ENCODE measurements at regions not wholly inside any gene's neighbourhood (a gene's known extent, or its start where the extent isn't known, plus 50 kb on each side); places are given as distances from the start of the nearest gene placed in this dataset.
"Not testable (repeated sequence)": the region's sequence is repeated elsewhere in the genome, so short reads cannot be mapped to it uniquely, and the experiment has no call there.

GRCh38 chr13:87235621-87236020 is 435.6 kb upstream of the SLITRK5 start:
- no peak for DNase-seq

- no peak for DNase-seq
Measured at GRCh38 chr13:87244256-87244890, 426.8 kb upstream of the SLITRK5 start.

- DNase-seq: not testable (repeated sequence)
Measured at GRCh38 chr13:87249847-87250246, 421.3 kb upstream of the SLITRK5 start.

- no peak for DNase-seq
Measured at GRCh38 chr13:87255394-87255793, 415.8 kb upstream of the SLITRK5 start.

- no peak for DNase-seq
Measured at GRCh38 chr13:87259479-87260083, 411.6 kb upstream of the SLITRK5 start.

- DNase-seq: no peak
Measured at GRCh38 chr13:87274209-87274819, 396.9 kb upstream of the SLITRK5 start.

GRCh38 chr13:87280139-87280538 is 391.0 kb upstream of the SLITRK5 start:
- DNase-seq: no peak

- DNase-seq: no peak
Measured at GRCh38 chr13:87287721-87288120, 383.4 kb upstream of the SLITRK5 start.

- no peak for DNase-seq
Measured at GRCh38 chr13:87295636-87296035, 375.5 kb upstream of the SLITRK5 start.

- no peak for DNase-seq
Measured at GRCh38 chr13:87302034-87302433, 369.1 kb upstream of the SLITRK5 start.

GRCh38 chr13:87302931-87303330 is 368.2 kb upstream of the SLITRK5 start:
- no peak for DNase-seq

- no peak for DNase-seq
Measured at GRCh38 chr13:87311165-87311564, 360.0 kb upstream of the SLITRK5 start.

GRCh38 chr13:87314822-87315221 is 356.3 kb upstream of the SLITRK5 start:
- no peak for DNase-seq

GRCh38 chr13:87322386-87322785 is 348.8 kb upstream of the SLITRK5 start:
- DNase-seq: no peak

- DNase-seq: no peak
Measured at GRCh38 chr13:87324558-87324957, 346.6 kb upstream of the SLITRK5 start.

- no peak for DNase-seq
Measured at GRCh38 chr13:87331178-87331577, 340.0 kb upstream of the SLITRK5 start.

- no peak for DNase-seq
Measured at GRCh38 chr13:87333599-87333998, 337.6 kb upstream of the SLITRK5 start.

GRCh38 chr13:87334176-87334575 is 337.0 kb upstream of the SLITRK5 start:
- DNase-seq: no peak

GRCh38 chr13:87336346-87336889 is 334.8 kb upstream of the SLITRK5 start:
- DNase-seq: not testable (repeated sequence)

GRCh38 chr13:87344176-87344575 is 327.0 kb upstream of the SLITRK5 start:
- no peak for DNase-seq

GRCh38 chr13:87355451-87355850 is 315.7 kb upstream of the SLITRK5 start:
- DNase-seq: no peak

GRCh38 chr13:87356314-87356713 is 314.9 kb upstream of the SLITRK5 start:
- DNase-seq: no peak

- no peak for DNase-seq
Measured at GRCh38 chr13:87358319-87358718, 312.9 kb upstream of the SLITRK5 start.

GRCh38 chr13:87361216-87361615 is 310.0 kb upstream of the SLITRK5 start:
- no peak for DNase-seq
